A549 (cell line): ENCODE measurements at regions not wholly inside any gene's neighbourhood (a gene's known extent, or its start where the extent isn't known, plus 50 kb on each side); places are given as distances from the start of the nearest gene placed in this dataset.

Experiments used
- ATAC-seq, 2 experiments: fragments of 200-7000 bp in 1 of 2; fragments of >200 bp in 1 of 2; cut with Nextera tagmentation in 1 of 2; cut with Tn5 transposase in 1 of 2; 3 replicates each; pipeline versions ENCODE4 v1.8.0 to v1.9.1; 2018 to 2020; ENCODE audit warnings: mild to moderate bottlenecking in 1 of 2, moderate library complexity in 1 of 2
- CTCF ChIA-PET: fragments of 300-600 bp; sonication (Branson Sonifier 250); formaldehyde crosslinking; extraction: SDS; loops from one replicate; lab custom pipeline; 2021; ENCODE audit warnings: antibody characterized with exemption, inconsistent platforms; lab: Yijun Ruan, JAX
- POLR2A ChIA-PET: fragments of 350-600 bp; formaldehyde crosslinking; extraction: SDS; loops from one replicate; lab custom pipeline; 2021; ENCODE audit warnings: antibody characterized with exemption, inconsistent platforms; lab: Yijun Ruan, JAX
- DNase-seq, 2 experiments: peaks; one replicate each; pipeline versions ENCODE4 v3.0.0 to v3.0.0-alpha.2; 2011 to 2016; ENCODE audit warnings: low read depth in 1 of 2, low spot score in 1 of 2
- FAIRE-seq: peaks from 2 replicates; lab custom pipeline; 2011; peaks lifted over from hg19 to GRCh38; lab: Jason Lieb, UNC
- H3K27ac ChIP-seq, 2 experiments: fragments of >200 bp; sonication (Bioruptor Twin); formaldehyde crosslinking; 3 replicates each; pipeline ENCODE4 v1.5.1; 2016 to 2017
- H3K4me1 ChIP-seq: fragments of >200 bp; sonication (Bioruptor Twin); formaldehyde crosslinking; 3 replicates; pipeline ENCODE4 v1.6.1; 2016
- H3K4me2 ChIP-seq: fragments of >200 bp; sonication (Bioruptor Twin); formaldehyde crosslinking; 3 replicates; pipeline ENCODE4 v1.6.1; 2016
- H3K4me3 ChIP-seq: fragments of >200 bp; sonication (Bioruptor Twin); formaldehyde crosslinking; 3 replicates; pipeline ENCODE4 v1.5.1; 2016
- H3K9me3 ChIP-seq: fragments of >200 bp; sonication (Bioruptor Twin); formaldehyde crosslinking; 3 replicates; pipeline ENCODE4 v1.6.1; 2016
- CBX2 ChIP-seq: fragments of 200-600 bp; sonication (generic); IDR thresholded peaks from 2 replicates; pipeline ENCODE4 v1.6.1; 2016; ENCODE audit warnings: low read depth, mild to moderate bottlenecking, borderline replicate concordance
- CBX8 ChIP-seq: fragments of 200-600 bp; sonication (generic); IDR thresholded peaks from 2 replicates; pipeline ENCODE4 v1.6.1; 2016
- CEBPB ChIP-seq, 2 experiments: fragments of >200 bp in 1 of 2; sonication (Bioruptor Twin) in 1 of 2; formaldehyde crosslinking in 1 of 2; IDR thresholded peaks; 2 replicates each; pipeline ENCODE4 v1.6.1; 2012 to 2016
- CHD2 ChIP-seq: fragments of 150-350 bp; IDR thresholded peaks from 2 replicates; pipeline ENCODE4 v1.6.1; 2014; ENCODE audit warnings: low read length; ENCODE audit not compliant: partially characterized antibody
- EHF ChIP-seq: fragments of 250-450 bp; sonication (Bioruptor Pico); IDR thresholded peaks from 2 replicates; pipeline ENCODE4 v1.5.0; 2020; ENCODE audit warnings: mild to moderate bottlenecking
- ESRRA ChIP-seq: fragments of 150-350 bp; IDR thresholded peaks from 2 replicates; pipeline ENCODE4 v1.6.1; 2014; ENCODE audit warnings: mild to moderate bottlenecking, low read length, borderline replicate concordance
- FOSB ChIP-seq: fragments of 250-450 bp; sonication (Bioruptor Pico); IDR thresholded peaks from 2 replicates; pipeline ENCODE4 v1.5.0; 2020; ENCODE audit warnings: mild to moderate bottlenecking, moderate library complexity
- GATA3 ChIP-seq: IDR thresholded peaks from 2 replicates; pipeline ENCODE4 v1.6.1; 2012; ENCODE audit warnings: borderline replicate concordance
- HOXB13 ChIP-seq: fragments of 250-450 bp; sonication (Bioruptor Pico); IDR thresholded peaks from 2 replicates; pipeline ENCODE4 v1.5.0; 2020; ENCODE audit warnings: low read depth, mild to moderate bottlenecking, moderate library complexity
- HOXB5 ChIP-seq: fragments of 250-450 bp; sonication (Bioruptor Pico); IDR thresholded peaks from 2 replicates; pipeline ENCODE4 v1.5.0; 2020; ENCODE audit warnings: mild to moderate bottlenecking, moderate library complexity
- JUN ChIP-seq, 2 experiments: fragments of >200 bp; sonication (Bioruptor Twin); formaldehyde crosslinking; IDR thresholded peaks; 2 replicates in 1 of 2; 3 replicates in 1 of 2; pipeline ENCODE4 v1.6.1; 2016 to 2017
- MAZ ChIP-seq: fragments of 150-350 bp; IDR thresholded peaks from 2 replicates; pipeline ENCODE4 v1.6.1; 2014; ENCODE audit warnings: antibody characterized with exemption, low read depth, low read length, borderline replicate concordance
- MYC ChIP-seq: IDR thresholded peaks from 2 replicates; pipeline ENCODE4 v1.6.1; 2012; ENCODE audit warnings: mild to moderate bottlenecking, inconsistent platforms, low read length, improper control_type of control experiment, borderline replicate concordance
- NPAS2 ChIP-seq: fragments of 250-450 bp; sonication (Bioruptor Pico); IDR thresholded peaks from 2 replicates; pipeline ENCODE4 v1.8.0; 2022; ENCODE audit warnings: mild to moderate bottlenecking, moderate library complexity, borderline replicate concordance
- PHF8 ChIP-seq: fragments of 200-600 bp; sonication (generic); IDR thresholded peaks from 2 replicates; pipeline ENCODE4 v1.6.1; 2016; ENCODE audit warnings: low read depth, mild to moderate bottlenecking, antibody characterized with exemption, moderate library complexity, borderline replicate concordance
- POLR2AphosphoS2 ChIP-seq: conservative IDR thresholded peaks from 2 replicates; pipeline ENCODE4 v1.6.1; 2012; ENCODE audit warnings: low read length, improper control_type of control experiment, inconsistent platforms
- RCOR1 ChIP-seq: fragments of 150-350 bp; IDR thresholded peaks from 2 replicates; pipeline ENCODE4 v1.6.1; 2014; ENCODE audit warnings: antibody characterized with exemption, low read length, low read depth
- TFCP2L1 ChIP-seq: fragments of 250-450 bp; sonication (Bioruptor Pico); IDR thresholded peaks from 2 replicates; pipeline ENCODE4 v1.5.0; 2021; ENCODE audit warnings: mild to moderate bottlenecking
- ZC3H11A ChIP-seq: fragments of 450-650 bp; IDR thresholded peaks from 2 replicates; pipeline ENCODE4 v1.6.1; 2014; ENCODE audit warnings: antibody characterized with exemption, mild to moderate bottlenecking
- ZSCAN20 ChIP-seq: fragments of 250-450 bp; sonication (Bioruptor Pico); IDR thresholded peaks from 2 replicates; pipeline ENCODE4 v1.8.0; 2022; ENCODE audit warnings: mild to moderate bottlenecking, moderate library complexity
- whole genome bisulfite sequencing: methylation state at CpG from one replicate; pipeline ENCODE4 v1.1.6; 2017; ENCODE audit errors: missing lambda C conversion rate; 5-methylcytosine and 5-hydroxymethylcytosine counted together
- TF ChIP-seq, protein P1 (sequence below): IDR thresholded peaks from 2 replicates; pipeline ENCODE4 v1.6.1; 2012
- TF ChIP-seq, protein P2 (sequence below): fragments of 150-350 bp; IDR thresholded peaks from 2 replicates; pipeline ENCODE4 v1.6.1; 2014; ENCODE audit warnings: low read depth, mild to moderate bottlenecking, low read length
- TF ChIP-seq, protein P3 (sequence below): fragments of 250-450 bp; sonication (Bioruptor Pico); IDR thresholded peaks from 2 replicates; pipeline ENCODE4 v1.5.0; 2021; ENCODE audit warnings: mild to moderate bottlenecking, moderate library complexity, borderline replicate concordance
- TF ChIP-seq, protein P4 (sequence below): IDR thresholded peaks from 2 replicates; pipeline ENCODE4 v1.6.1; 2012
- TF ChIP-seq, protein P5 (sequence below): IDR thresholded peaks from 2 replicates; pipeline ENCODE4 v1.6.1; 2012; ENCODE audit warnings: low read depth, borderline replicate concordance

DNA sequence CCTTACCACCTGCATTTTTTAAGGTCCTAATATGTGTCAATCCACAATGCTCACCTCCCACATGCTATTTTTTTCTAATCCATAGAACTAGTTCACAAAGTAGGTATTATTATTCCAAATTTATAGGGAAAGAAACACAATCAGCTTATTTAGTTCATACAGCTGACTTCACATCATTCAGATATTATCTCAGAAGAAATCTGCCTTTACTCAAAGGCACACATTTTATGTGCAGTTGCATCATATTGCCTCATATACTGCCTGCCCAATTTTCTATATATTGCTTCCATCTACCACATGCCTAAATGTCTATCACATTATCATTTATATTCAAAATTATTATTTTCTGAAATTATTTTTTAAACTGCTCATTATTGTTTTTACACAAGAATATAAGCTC, 88.7 kb upstream of the LUZP2 start:
- TF ChIP-seq, protein P1, sequence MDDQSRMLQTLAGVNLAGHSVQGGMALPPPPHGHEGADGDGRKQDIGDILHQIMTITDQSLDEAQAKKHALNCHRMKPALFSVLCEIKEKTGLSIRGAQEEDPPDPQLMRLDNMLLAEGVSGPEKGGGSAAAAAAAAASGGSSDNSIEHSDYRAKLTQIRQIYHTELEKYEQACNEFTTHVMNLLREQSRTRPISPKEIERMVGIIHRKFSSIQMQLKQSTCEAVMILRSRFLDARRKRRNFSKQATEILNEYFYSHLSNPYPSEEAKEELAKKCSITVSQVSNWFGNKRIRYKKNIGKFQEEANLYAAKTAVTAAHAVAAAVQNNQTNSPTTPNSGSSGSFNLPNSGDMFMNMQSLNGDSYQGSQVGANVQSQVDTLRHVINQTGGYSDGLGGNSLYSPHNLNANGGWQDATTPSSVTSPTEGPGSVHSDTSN, result no peak
- TF ChIP-seq HOXB13 (no peak), TFCP2L1 (CRISPR knock-in tag) (no peak), CHD2 (no peak), JUN (IDR thresholded peaks at IDR 0.05) (no peak), ZSCAN20 (CRISPR knock-in tag) (no peak), PHF8 (no peak), HOXB5 (CRISPR knock-in tag) (no peak), CEBPB (IDR thresholded peaks at IDR 0.05) (no peak), GATA3 (no peak), ZC3H11A (no peak), CBX2 (no peak), FOSB (CRISPR knock-in tag) (no peak), MYC (no peak), NPAS2 (CRISPR knock-in tag) (no peak)
- TF ChIP-seq, protein P2, sequence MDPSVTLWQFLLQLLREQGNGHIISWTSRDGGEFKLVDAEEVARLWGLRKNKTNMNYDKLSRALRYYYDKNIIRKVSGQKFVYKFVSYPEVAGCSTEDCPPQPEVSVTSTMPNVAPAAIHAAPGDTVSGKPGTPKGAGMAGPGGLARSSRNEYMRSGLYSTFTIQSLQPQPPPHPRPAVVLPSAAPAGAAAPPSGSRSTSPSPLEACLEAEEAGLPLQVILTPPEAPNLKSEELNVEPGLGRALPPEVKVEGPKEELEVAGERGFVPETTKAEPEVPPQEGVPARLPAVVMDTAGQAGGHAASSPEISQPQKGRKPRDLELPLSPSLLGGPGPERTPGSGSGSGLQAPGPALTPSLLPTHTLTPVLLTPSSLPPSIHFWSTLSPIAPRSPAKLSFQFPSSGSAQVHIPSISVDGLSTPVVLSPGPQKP, result no peak
- TF ChIP-seq, protein P3, sequence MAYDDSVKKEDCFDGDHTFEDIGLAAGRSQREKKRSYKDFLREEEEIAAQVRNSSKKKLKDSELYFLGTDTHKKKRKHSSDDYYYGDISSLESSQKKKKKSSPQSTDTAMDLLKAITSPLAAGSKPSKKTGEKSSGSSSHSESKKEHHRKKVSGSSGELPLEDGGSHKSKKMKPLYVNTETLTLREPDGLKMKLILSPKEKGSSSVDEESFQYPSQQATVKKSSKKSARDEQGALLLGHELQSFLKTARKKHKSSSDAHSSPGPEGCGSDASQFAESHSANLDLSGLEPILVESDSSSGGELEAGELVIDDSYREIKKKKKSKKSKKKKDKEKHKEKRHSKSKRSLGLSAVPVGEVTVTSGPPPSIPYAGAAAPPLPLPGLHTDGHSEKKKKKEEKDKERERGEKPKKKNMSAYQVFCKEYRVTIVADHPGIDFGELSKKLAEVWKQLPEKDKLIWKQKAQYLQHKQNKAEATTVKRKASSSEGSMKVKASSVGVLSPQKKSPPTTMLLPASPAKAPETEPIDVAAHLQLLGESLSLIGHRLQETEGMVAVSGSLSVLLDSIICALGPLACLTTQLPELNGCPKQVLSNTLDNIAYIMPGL (CRISPR knock-in tag), result no peak
- TF ChIP-seq, protein P4, sequence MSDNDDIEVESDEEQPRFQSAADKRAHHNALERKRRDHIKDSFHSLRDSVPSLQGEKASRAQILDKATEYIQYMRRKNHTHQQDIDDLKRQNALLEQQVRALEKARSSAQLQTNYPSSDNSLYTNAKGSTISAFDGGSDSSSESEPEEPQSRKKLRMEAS, result no peak
- TF ChIP-seq, protein P5, sequence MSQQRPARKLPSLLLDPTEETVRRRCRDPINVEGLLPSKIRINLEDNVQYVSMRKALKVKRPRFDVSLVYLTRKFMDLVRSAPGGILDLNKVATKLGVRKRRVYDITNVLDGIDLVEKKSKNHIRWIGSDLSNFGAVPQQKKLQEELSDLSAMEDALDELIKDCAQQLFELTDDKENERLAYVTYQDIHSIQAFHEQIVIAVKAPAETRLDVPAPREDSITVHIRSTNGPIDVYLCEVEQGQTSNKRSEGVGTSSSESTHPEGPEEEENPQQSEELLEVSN, result no peak
- no peak for DNase-seq
- Histone ChIP-seq H3K4me2 (no peak overlapping the region), H3K4me3 (no peak overlapping the region), H3K4me1 (no peaks in the 10 kb centered on the region), H3K27ac (no peak overlapping the region), H3K9me3 (no peaks in the 10 kb centered on the region; the same call in 2 of the 3 replicates)
- no peak for ATAC-seq
- no peak for FAIRE-seq
- POLR2A ChIA-PET, result no interaction called here
- CTCF ChIA-PET, result no interaction called here

DNA sequence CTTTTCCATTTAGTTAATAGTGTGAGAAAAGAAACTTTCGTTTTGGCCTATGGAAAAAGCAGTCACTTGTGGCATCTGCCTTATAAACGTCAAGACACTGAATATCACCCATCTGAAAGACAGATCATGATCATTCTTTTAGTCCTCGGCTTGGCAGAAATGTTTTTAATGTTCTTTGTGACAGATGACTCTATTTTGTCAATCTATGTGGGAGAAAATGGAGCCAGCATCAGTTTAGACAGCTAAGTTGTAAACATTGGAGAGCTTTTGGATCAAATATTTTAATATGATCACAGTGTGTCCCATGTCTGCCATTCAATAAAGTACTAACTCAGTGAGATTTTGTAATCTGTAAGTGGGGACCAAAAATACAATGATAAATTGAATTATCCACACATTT, 85.1 kb upstream of the LUZP2 start:
- POLR2A ChIA-PET, result no interaction called here
- CTCF ChIA-PET, result no interaction called here
- WGBS, result 1% methylated on average over 3 of the region's 3 CpGs
- DNase-seq (no peak), ATAC-seq (no peak), FAIRE-seq (no peak)
- no peak overlapping the region for H3K4me2 ChIP-seq
- no peaks in the 10 kb centered on the region for H3K4me1 ChIP-seq
- H3K27ac ChIP-seq, result no peak overlapping the region
- no peaks in the 10 kb centered on the region; the same call in 2 of the 3 replicates for H3K9me3 ChIP-seq
- H3K4me3 ChIP-seq, result no peak overlapping the region
- TF ChIP-seq CBX8 (no peak), HOXB5 (CRISPR knock-in tag) (no peak), ESRRA (no peak), EHF (CRISPR knock-in tag) (no peak), CEBPB (IDR thresholded peaks at IDR 0.05) (no peak), POLR2AphosphoS2 (no peak), MAZ (no peak), RCOR1 (no peak)
- TF ChIP-seq, protein P1, result no peak
- TF ChIP-seq, protein P5, result no peak
